ENCODE measurements at regions not wholly inside any gene's neighbourhood (a gene's known extent, or its start where the extent isn't known, plus 50 kb on each side); places are given as distances from the start of the nearest gene placed in this dataset.

- H3K27ac ChIP-seq: no peak overlapping the region
- WGBS, 3 donors: 96 to 100% (median 100%) methylated on average over 2 of the region's 2 CpGs
- ATAC-seq: no peak
Observed at GRCh38 chr11:104531075-104531474, 367.1 kb upstream of the PDGFD start.

DNA sequence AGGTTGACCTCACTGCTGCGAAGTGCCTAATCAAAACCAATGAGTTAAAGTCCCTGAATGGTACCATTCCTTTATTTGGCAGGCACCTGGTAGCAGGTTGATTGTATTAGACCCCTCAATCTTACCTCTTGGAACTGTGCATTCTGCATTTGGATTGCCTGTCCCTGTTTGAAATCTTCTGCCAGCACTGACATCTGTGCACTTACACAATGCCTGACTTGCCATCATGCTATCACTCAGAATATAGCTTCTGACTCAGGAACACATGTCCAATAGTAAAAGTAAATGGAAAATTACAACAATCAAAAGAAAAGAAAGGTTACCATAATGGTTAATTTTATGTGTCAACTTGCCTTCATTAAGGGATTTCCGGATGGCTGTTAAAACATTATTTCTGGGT lies 366.0 kb upstream of the PDGFD start:
- no peak for TF ChIP-seq CTCF (IDR thresholded peaks at IDR 0.05)
- H3K27me3 ChIP-seq (ENCODE audit: insufficient read depth in 3 of 3, low read length in 2 of 3): no peaks in the 10 kb centered on the region
- DNase-seq (no peak), ATAC-seq (peak in 1 of 4 donors; percentile 34)
- intact Hi-C loops (cut with DNase I): no loop called here
- no peak overlapping the region for H3K4me3 ChIP-seq
- no peaks in the 10 kb centered on the region for H3K9me3 ChIP-seq
- WGBS, 3 donors: 69 to 70% (median 70%) methylated on average over 2 of the region's 2 CpGs
- H3K4me1 ChIP-seq: no peaks in the 10 kb centered on the region
- no peak overlapping the region for H3K27ac ChIP-seq
- H3K36me3 ChIP-seq (ENCODE audit: insufficient read depth in 1 of 2, low read depth in 1 of 2): no peaks in the 10 kb centered on the region

More at GRCh38 chr11:104531075-104531474, 367.1 kb upstream of the PDGFD start:
- Histone ChIP-seq H3K27me3 (ENCODE audit: insufficient read depth in 3 of 3, low read length in 2 of 3) (no peaks in the 10 kb centered on the region), H3K4me1 (no peaks in the 10 kb centered on the region), H3K9me3 (no peaks in the 10 kb centered on the region), H3K36me3 (ENCODE audit: insufficient read depth in 1 of 2, low read depth in 1 of 2) (no peaks in the 10 kb centered on the region), H3K4me3 (no peak overlapping the region)
- intact Hi-C loops (cut with DNase I): no loop called here
- no peak for TF ChIP-seq CTCF (IDR thresholded peaks at IDR 0.05)
- DNase-seq: no peak

- peak in 1 of 4 donors; percentile 30 for ATAC-seq
- intact Hi-C loops (cut with DNase I): no loop called here
- DNase-seq: no peak
- Histone ChIP-seq H3K9me3 (no peaks in the 10 kb centered on the region), H3K4me3 (no peak overlapping the region), H3K4me1 (no peaks in the 10 kb centered on the region), H3K27ac (no peak overlapping the region), H3K36me3 (ENCODE audit: insufficient read depth in 1 of 2, low read depth in 1 of 2) (no peaks in the 10 kb centered on the region), H3K27me3 (ENCODE audit: insufficient read depth in 3 of 3, low read length in 2 of 3) (no peaks in the 10 kb centered on the region)
- 21 to 23% (median 21%) methylated on average over 1 of the region's 1 CpG for WGBS, 3 donors
- no peak for TF ChIP-seq CTCF (IDR thresholded peaks at IDR 0.05)
Observed at GRCh38 chr11:104529213-104529612, 365.3 kb upstream of the PDGFD start.

- ATAC-seq (no peak), DNase-seq (no peak)
- no peaks in the 10 kb centered on the region for H3K36me3 ChIP-seq (ENCODE audit: insufficient read depth in 1 of 2, low read depth in 1 of 2)
- H3K4me1 ChIP-seq: no peaks in the 10 kb centered on the region
- H3K27ac ChIP-seq: no peak overlapping the region
- no peak overlapping the region for H3K4me3 ChIP-seq
- no peaks in the 10 kb centered on the region for H3K9me3 ChIP-seq
- TF ChIP-seq CTCF (IDR thresholded peaks at IDR 0.05): no peak
- intact Hi-C loops (cut with DNase I): no loop called here
- WGBS, 3 donors: 13 to 15% (median 14%) methylated on average over 2 of the region's 2 CpGs
- no peaks in the 10 kb centered on the region for H3K27me3 ChIP-seq (ENCODE audit: insufficient read depth in 3 of 3, low read length in 2 of 3)
Observed at GRCh38 chr11:104526006-104526405, 362.1 kb upstream of the PDGFD start.

DNA sequence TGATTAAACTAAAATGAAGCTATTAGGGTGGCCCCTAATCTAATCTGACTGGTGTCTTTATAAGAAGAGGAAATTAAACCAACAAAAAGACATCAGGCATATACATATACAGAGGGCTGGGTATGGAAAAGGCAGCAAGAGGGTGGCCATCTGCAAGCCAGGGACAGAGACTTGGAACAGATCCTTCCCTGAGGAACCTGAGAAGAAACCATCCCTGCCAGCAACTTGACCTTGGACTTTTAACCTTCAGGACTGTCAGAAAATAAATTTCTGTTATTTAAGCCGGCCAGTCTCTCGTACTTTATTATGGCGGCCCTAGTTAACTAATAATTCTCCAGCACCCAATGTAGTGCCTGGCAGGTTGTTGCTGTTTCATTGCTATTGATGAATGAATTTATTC lies 361.5 kb upstream of the PDGFD start:
- H3K9me3 ChIP-seq: no peaks in the 10 kb centered on the region
- no peak for DNase-seq
- H3K27ac ChIP-seq: no peak overlapping the region
- H3K4me3 ChIP-seq: no peak overlapping the region
- no peaks in the 10 kb centered on the region for H3K36me3 ChIP-seq (ENCODE audit: insufficient read depth in 1 of 2, low read depth in 1 of 2)
- intact Hi-C loops (cut with DNase I): no loop called here
- 13 to 30% (median 17%) methylated on average over 3 of the region's 3 CpGs for WGBS, 3 donors
- H3K27me3 ChIP-seq (ENCODE audit: insufficient read depth in 3 of 3, low read length in 2 of 3): no peaks in the 10 kb centered on the region
- ATAC-seq: no peak
- H3K4me1 ChIP-seq: no peaks in the 10 kb centered on the region
- TF ChIP-seq CTCF (IDR thresholded peaks at IDR 0.05): no peak
